ENCODE measurements at regions not wholly inside any gene's neighbourhood (a gene's known extent, or its start where the extent isn't known, plus 50 kb on each side); places are given as distances from the start of the nearest gene placed in this dataset.

GRCh38 chr2:58923869-58924268 lies 682.7 kb upstream of the FANCL start:
- no peak for DNase-seq (ENCODE audit: low spot score in 2 of 2)
- no peak for FAIRE-seq

DNA sequence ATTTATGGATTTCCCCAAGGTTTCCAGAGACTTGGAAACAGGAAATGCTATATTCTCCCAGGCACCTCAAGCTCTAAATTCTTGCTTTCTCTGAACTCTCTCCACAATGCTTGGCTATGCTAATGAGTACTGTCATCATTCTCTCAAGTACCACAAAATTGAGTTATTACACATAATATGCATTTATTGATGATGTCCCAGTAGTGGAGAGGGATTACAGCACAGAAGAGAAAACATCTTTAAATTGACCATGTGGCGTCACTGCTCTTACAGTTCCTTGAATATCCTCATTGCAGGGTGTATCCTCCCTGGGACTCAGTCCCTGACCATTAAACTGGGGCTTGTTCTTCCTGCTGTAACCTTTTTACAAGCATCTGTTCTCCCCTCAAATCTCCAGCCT lies 681.1 kb upstream of the FANCL start:
- DNase-seq (ENCODE audit: low spot score in 2 of 2) (no peak), FAIRE-seq (no peak)

DNA sequence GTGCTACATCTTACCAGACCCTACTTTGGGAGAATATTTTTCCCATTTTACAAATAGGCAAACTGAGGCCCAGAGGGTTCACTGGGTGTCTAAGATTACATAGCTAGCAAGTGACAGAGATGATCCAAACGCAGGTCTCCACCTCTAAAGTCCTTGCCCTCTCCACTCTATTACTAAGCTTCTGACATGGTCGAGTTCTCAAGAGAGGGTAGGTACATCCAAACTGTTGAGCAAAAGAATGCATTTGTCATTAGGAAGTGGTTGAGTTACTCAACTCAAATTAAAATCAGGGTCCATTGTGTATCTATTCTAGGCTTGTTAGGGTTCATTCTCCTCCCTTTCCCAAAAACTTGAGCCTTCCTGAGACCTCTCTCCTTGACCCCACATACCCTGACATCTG lies 680.6 kb upstream of the FANCL start:
- FAIRE-seq (no peak), DNase-seq (ENCODE audit: low spot score in 2 of 2) (no peak)

DNA sequence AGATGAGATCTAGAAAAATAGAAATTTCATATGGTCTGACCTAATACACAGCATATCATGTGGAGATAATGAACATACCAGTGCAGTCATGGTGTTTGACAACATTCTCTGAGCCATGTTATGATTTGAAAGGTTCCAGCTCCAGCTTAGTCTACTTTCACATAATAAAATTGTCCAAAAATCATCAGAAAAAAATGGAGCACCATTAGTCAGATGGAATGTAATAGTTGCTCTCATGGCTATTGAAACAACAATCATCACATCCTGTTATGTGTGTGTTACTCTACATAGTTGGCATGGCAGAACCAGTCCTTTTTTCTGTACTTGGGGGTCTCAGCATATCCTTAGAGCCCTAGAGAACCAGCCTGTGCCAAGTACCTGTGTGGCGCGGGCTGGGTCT lies 678.9 kb upstream of the FANCL start:
- FAIRE-seq (no peak), DNase-seq (ENCODE audit: low spot score in 2 of 2) (no peak)

DNA sequence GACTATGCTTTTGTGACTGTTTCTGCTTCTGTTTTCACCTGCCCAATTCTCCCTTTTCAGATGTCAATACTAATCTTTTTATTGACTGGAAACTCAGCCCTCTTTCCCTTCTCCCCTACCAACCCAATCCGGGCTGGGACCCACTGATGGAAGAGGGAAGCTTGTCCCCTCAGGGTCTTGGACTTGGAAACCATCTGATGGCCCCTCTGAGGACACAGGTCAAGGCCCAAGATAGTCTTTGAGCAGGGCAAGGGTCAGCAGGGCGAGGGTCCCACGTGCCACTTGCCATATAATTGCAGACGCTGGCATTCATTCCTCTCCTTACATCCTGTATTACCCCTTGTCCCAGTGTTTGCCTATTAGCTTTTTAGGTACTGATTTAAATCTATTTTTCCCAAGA lies 678.2 kb upstream of the FANCL start:
- FAIRE-seq (no peak), DNase-seq (ENCODE audit: low spot score in 2 of 2) (no peak)

- no peak for DNase-seq (ENCODE audit: low spot score in 2 of 2)
- FAIRE-seq: no peak
These were observed 677.0 kb upstream of the FANCL start for GRCh38 chr2:58918141-58918540.

GRCh38 chr2:58917596-58917995 lies 676.5 kb upstream of the FANCL start:
- DNase-seq (ENCODE audit: low spot score in 2 of 2) (no peak), FAIRE-seq (no peak)

GRCh38 chr2:58916063-58916462 lies 674.9 kb upstream of the FANCL start:
- DNase-seq (ENCODE audit: low spot score in 2 of 2): no peak
- FAIRE-seq: no peak

DNA sequence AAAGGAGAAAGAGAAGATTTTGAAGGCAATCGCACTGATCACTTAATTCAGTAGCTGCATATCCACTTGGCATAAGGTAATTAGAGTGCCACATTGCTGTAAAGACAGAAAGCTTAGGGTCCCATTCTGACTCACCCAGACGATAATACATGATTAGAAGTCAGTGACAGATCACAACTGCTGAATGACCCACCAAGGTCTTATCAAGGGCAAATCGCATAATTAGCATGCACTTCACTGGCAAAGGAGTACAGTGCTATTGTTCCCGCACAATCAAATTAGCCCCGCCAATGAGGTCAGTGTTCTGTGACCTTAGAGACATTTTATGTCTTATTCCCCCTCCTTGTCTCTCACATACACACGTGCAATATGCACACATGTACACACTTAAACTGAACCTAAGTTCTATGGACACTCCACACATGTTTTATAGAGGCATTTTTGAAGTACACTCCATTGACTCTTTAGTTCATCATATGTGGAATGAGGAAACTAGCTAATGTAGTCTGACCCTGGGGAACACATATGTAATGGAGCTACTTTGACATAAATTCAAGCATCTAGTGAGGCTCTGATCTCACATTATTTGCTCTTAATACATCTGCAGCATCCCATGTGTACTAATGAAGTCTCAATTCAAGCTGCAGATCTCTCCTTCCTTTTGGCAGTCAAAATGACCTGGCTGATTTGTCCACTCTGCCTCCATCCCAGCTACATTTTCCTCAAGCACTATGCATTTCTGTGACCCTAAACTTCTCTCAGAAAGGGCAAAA lies 673.8 kb upstream of the FANCL start:
- no peak for FAIRE-seq
- DNase-seq (ENCODE audit: low spot score in 2 of 2): no peak

GRCh38 chr2:58913082-58913726 lies 672.1 kb upstream of the FANCL start:
- DNase-seq (ENCODE audit: low spot score in 2 of 2) (no peak), FAIRE-seq (no peak)

GRCh38 chr2:58911877-58912276 lies 670.8 kb upstream of the FANCL start:
- DNase-seq (ENCODE audit: low spot score in 2 of 2) (no peak), FAIRE-seq (no peak)

- FAIRE-seq (no peak), DNase-seq (ENCODE audit: low spot score in 2 of 2) (no peak)
These were observed 667.5 kb upstream of the FANCL start for GRCh38 chr2:58908501-58909154.

DNA sequence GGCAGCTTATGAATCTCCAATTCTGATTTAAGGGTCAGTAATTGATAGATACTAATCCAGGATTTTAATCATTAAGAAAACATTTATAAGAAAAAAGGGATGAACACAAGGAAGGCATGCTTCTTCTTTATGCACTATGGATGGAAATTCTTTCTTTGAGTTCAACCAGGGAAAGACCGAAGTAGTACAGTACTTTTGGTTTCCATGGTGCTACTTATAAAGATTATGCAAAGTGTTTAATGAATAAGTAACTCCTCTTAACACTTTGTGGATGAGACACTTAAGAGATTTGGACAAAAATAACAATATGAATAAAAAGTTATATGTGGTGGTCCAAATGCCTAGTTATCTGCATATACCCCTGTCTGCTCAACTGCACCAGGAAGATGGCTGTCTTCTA lies 666.5 kb upstream of the FANCL start:
- no peak for FAIRE-seq

DNA sequence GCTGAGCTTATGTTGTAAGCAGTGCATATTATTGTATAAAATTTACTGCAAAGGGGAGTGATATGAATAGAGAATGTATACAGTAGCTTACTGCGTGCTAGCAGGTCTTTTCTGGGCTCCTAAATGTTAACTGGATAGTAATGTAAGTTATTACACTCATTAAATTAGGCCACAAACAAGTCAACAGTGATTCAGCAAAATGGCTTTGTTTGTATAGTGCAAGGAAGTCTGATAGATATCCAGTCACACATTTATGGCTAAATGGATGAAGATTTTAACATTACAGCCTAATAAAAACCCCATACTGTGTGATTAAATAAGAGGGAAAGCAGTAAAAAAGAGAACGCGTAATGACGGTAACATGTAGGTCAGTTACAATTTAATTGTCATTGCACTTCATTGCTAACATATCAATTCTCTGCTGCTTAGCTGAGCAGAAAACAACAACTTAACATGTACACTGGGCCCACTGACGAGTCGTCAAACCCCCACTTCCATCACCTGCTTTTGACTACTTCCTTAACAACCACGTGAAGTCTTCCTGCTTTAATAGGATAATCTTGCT lies 665.0 kb upstream of the FANCL start:
- DNase-seq (ENCODE audit: low spot score in 2 of 2): no peak
- no peak for FAIRE-seq

More for the DNA sequence above, 666.5 kb upstream of the FANCL start:
- DNase-seq (ENCODE audit: low spot score in 2 of 2): no peak

DNA sequence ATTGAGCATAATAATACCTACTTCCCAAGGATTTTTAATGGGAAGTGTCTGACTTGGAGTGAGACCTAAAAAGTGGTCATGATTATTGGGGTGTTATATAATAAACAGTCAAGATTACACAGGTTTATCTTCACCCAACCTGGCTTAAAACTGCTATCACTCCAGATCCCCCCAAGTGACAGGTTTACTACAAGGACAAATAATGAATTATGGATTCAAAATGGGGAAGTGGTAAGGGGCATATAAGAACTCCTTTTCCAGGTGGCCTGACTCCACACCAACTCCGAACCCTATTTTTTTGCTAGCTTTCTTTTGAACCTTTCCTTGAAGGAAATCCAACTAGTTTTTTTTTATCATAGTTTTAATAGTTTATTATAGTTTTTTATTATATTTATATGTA lies 663.0 kb upstream of the FANCL start:
- DNase-seq (ENCODE audit: low spot score in 2 of 2) (no peak), FAIRE-seq (no peak)

DNA sequence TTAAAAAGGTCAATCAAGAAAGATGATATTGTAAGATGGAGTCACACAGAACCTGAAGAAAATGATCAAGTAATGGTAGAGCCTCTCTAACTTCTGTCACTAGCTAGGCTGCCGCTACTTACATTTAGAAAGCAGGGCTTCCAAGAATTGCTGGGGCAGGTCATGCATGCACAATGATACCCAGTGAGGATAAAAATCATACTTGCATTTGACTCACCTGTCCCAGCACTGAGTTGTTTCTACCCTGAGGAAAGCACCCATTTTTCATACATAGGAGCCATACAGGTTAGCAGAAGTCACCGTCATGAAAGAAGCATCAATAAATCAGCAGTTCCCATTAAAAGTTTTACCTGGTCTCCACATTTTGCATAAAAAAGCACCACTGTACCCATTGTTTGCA lies 662.3 kb upstream of the FANCL start:
- DNase-seq (ENCODE audit: low spot score in 2 of 2) (no peak), FAIRE-seq (no peak)

GRCh38 chr2:58900246-58901027 lies 659.3 kb upstream of the FANCL start:
- DNase-seq (ENCODE audit: low spot score in 2 of 2) (no peak), FAIRE-seq (no peak)

GRCh38 chr2:58899692-58900091 lies 658.6 kb upstream of the FANCL start:
- no peak for FAIRE-seq
- DNase-seq (ENCODE audit: low spot score in 2 of 2): no peak

DNA sequence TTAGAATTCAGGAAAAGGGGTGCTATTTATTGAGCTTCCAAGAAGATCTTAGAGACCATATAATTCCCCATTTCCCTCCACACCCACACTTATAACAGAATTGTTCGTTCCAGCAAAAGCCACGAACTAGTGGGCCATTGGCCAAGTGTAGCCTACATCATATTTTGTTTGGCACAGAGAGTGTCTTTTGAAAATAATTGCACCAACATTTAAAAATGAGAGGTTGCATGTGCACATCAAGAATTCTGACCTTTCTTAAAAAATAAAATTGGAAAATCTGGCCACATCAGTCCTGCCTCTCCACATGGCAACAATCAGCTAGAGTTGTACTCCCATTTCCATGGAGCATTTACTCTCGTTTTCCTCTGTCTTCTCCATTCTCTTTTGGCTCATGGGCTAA lies 655.5 kb upstream of the FANCL start:
- DNase-seq (ENCODE audit: low spot score in 2 of 2): no peak
- FAIRE-seq: no peak

- DNase-seq (ENCODE audit: low spot score in 2 of 2): no peak
- FAIRE-seq: no peak
These were observed 654.7 kb upstream of the FANCL start for GRCh38 chr2:58895857-58896256.
